Sigmoid colon (tissue), 6 donors: ENCODE measurements at regions not wholly inside any gene's neighbourhood (a gene's known extent, or its start where the extent isn't known, plus 50 kb on each side); places are given as distances from the start of the nearest gene placed in this dataset.

Experiments
- DNase-seq: peaks from one replicate; pipeline ENCODE4 v3.0.0-alpha.2; 2019
- H3K27ac ChIP-seq, 4 donors: fragments of 200-600 bp; sonication (generic); one replicate each; pipeline ENCODE4 v1.5.1; 2016 to 2019; ENCODE audit warnings: mild to moderate bottlenecking in 1 of 4
- H3K27me3 ChIP-seq, 3 donors: fragments of 200-600 bp; sonication (generic); one replicate each; pipeline ENCODE4 v1.5.1; 2019; ENCODE audit warnings: mild to moderate bottlenecking in 1 of 3
- H3K36me3 ChIP-seq, 4 donors: fragments of 200-600 bp; sonication (generic); one replicate each; pipeline ENCODE4 v1.5.1; 2016 to 2019
- H3K4me1 ChIP-seq, 4 donors: fragments of 200-600 bp; sonication (generic); one replicate each; pipeline ENCODE4 v1.5.1; 2017 to 2019
- H3K4me3 ChIP-seq, 4 donors: fragments of 200-600 bp; sonication (generic); one replicate each; pipeline ENCODE4 v1.5.1; 2017 to 2019; ENCODE audit warnings: mild to moderate bottlenecking in 2 of 4, moderate library complexity in 1 of 4
- H3K9me3 ChIP-seq, 4 donors: fragments of 200-600 bp in 3 of 4; sonication (generic) in 3 of 4; one replicate each; pipeline versions ENCODE4 v1.5.1 to v1.6.1; 2013 to 2019
- CTCF ChIP-seq, 4 experiments: fragments of 450-650 bp in 3 of 4; fragments of 200-600 bp in 1 of 4; IDR thresholded peaks; one replicate each; pipeline ENCODE4 v1.5.1; 2016 to 2019; ENCODE audit warnings: antibody characterized with exemption in 4 of 4, mild to moderate bottlenecking in 3 of 4, moderate library complexity in 2 of 4
- EP300 ChIP-seq, 4 donors: sonication (generic); formaldehyde crosslinking; IDR thresholded peaks; one replicate each; pipeline ENCODE4 v1.6.1; 2017; ENCODE audit warnings: antibody characterized with exemption in 4 of 4
- POLR2A ChIP-seq, 2 donors: fragments of 450-650 bp; IDR thresholded peaks; one replicate each; pipeline ENCODE4 v1.6.1; 2016; ENCODE audit warnings: antibody characterized with exemption in 2 of 2, mild to moderate bottlenecking in 2 of 2, moderate library complexity in 2 of 2
- POLR2AphosphoS5 ChIP-seq, 4 donors: sonication (generic); formaldehyde crosslinking; IDR thresholded peaks; one replicate each; pipeline ENCODE4 v1.6.1; 2017; ENCODE audit warnings: antibody characterized with exemption in 4 of 4
- WGBS, 2 donors: extraction: QIAGEN DNeasy Blood & Tissue Kit; methylation state at CpG; one replicate each; pipeline ENCODE4 v1.1.7; 2013; 5-methylcytosine and 5-hydroxymethylcytosine counted together
- intact Hi-C: fragments of 100-400 bp; cut with DNase I; formaldehyde crosslinking; loops from one replicate; pipeline ENCODE4 v1.15.1; 2023
- donor health status: healthy with polysubstance abuse.
- donor health status: healthy.

GRCh38 chr6:141173529-141173928 is 959.2 kb upstream of the GJE1 start:
- Histone ChIP-seq H3K36me3 (no peaks in the 10 kb centered on the region), H3K9me3 (no peaks in the 10 kb centered on the region), H3K4me1 (no peaks in the 10 kb centered on the region), H3K4me3 (no peak overlapping the region), H3K27me3 (no peaks in the 10 kb centered on the region), H3K27ac (no peak overlapping the region)
- DNase-seq = no peak
- TF ChIP-seq EP300 (IDR thresholded peaks at IDR 0.05) (no peak), POLR2AphosphoS5 (IDR thresholded peaks at IDR 0.05) (no peak), CTCF (IDR thresholded peaks at IDR 0.05) (no peak), POLR2A (IDR thresholded peaks at IDR 0.05) (no peak)
- intact Hi-C loops = no loop called here

GRCh38 chr6:141169419-141169818 is 963.3 kb upstream of the GJE1 start:
- H3K27me3 ChIP-seq = no peaks in the 10 kb centered on the region
- H3K4me3 ChIP-seq = no peak overlapping the region
- 72 to 88% methylated on average over 1 of the region's 1 CpG for WGBS, 2 donors
- H3K9me3 ChIP-seq = no peaks in the 10 kb centered on the region
- peaks cover 0 to 8% (median 0%) of the 10 kb centered on the region in 4 donors for H3K4me1 ChIP-seq
- intact Hi-C loops = no loop called here
- H3K36me3 ChIP-seq = no peaks in the 10 kb centered on the region
- TF ChIP-seq POLR2A (IDR thresholded peaks at IDR 0.05) = no peak
- no peak for TF ChIP-seq POLR2AphosphoS5 (IDR thresholded peaks at IDR 0.05)
- no peak for TF ChIP-seq CTCF (IDR thresholded peaks at IDR 0.05)
- TF ChIP-seq EP300 (IDR thresholded peaks at IDR 0.05) = no peak
- DNase-seq = no peak
- no peak overlapping the region for H3K27ac ChIP-seq

GRCh38 chr6:141167945-141168344 is 964.8 kb upstream of the GJE1 start:
- no peaks in the 10 kb centered on the region for H3K27me3 ChIP-seq
- no peaks in the 10 kb centered on the region for H3K9me3 ChIP-seq
- no peak overlapping the region for H3K4me3 ChIP-seq
- peaks cover 0 to 12% (median 0%) of the 10 kb centered on the region in 4 donors for H3K4me1 ChIP-seq
- TF ChIP-seq POLR2AphosphoS5 (IDR thresholded peaks at IDR 0.05) (no peak), CTCF (IDR thresholded peaks at IDR 0.05) (no peak), POLR2A (IDR thresholded peaks at IDR 0.05) (no peak), EP300 (IDR thresholded peaks at IDR 0.05) (no peak)
- intact Hi-C loops = no loop called here
- no peak overlapping the region for H3K27ac ChIP-seq
- no peaks in the 10 kb centered on the region for H3K36me3 ChIP-seq
- no peak for DNase-seq
- 88 to 94% methylated on average over 20 of the region's 20 CpGs for WGBS, 2 donors

GRCh38 chr6:141165002-141165665 is 967.6 kb upstream of the GJE1 start:
- intact Hi-C loops = no loop called here
- no peaks in the 10 kb centered on the region for H3K9me3 ChIP-seq
- H3K36me3 ChIP-seq = no peaks in the 10 kb centered on the region
- no peak overlapping the region for H3K27ac ChIP-seq
- 84 to 86% methylated on average over 1 of the region's 1 CpG for WGBS, 2 donors
- no peak for TF ChIP-seq POLR2AphosphoS5 (IDR thresholded peaks at IDR 0.05)
- TF ChIP-seq EP300 (IDR thresholded peaks at IDR 0.05) = no peak
- TF ChIP-seq POLR2A (IDR thresholded peaks at IDR 0.05) = no peak
- no peak for TF ChIP-seq CTCF (IDR thresholded peaks at IDR 0.05)
- peaks cover 0 to 12% (median 0%) of the 10 kb centered on the region in 4 donors for H3K4me1 ChIP-seq
- no peak for DNase-seq
- no peaks in the 10 kb centered on the region for H3K27me3 ChIP-seq
- H3K4me3 ChIP-seq = no peak overlapping the region
